GM08714 (cell line): ENCODE measurements at regions not wholly inside any gene's neighbourhood (a gene's known extent, or its start where the extent isn't known, plus 50 kb on each side); places are given as distances from the start of the nearest gene placed in this dataset.
"Not testable (repeated sequence)": the region's sequence is repeated elsewhere in the genome, so short reads cannot be mapped to it uniquely, and the experiment has no call there.

Experiments
- H3K4me3 ChIP-seq: fragments of 200-500 bp; sonication (Bioruptor generic); 2 replicates; pipeline ENCODE4 v1.5.1; 2014; ENCODE audit warnings: mild to moderate bottlenecking, low read length, inconsistent platforms
- ZNF274 ChIP-seq: IDR thresholded peaks from 2 replicates; pipeline ENCODE4 v1.6.1; 2012; ENCODE audit warnings: mild to moderate bottlenecking, low read depth, low read length

DNA sequence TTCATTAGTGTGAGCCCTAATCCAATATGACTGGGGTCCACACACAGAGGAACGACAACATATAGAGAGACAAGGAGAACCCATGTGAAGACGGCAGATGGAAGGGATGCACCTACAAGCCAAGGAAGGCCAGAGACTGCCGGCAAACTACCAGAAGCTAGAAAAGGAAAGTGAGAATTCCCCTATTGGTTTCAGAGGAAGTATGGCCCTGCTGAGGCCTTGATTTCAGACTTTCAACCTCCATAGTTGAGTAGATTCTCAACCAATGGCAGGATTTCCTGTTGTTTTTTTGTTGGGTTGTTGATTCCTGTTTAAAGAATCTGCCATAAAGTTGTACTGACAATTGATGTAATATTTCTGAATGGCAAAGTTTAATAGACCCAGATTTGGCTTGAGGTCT is 241.5 kb downstream of the SATB2 start:
- H3K4me3 ChIP-seq, result no peak overlapping the region
- no peak for TF ChIP-seq ZNF274

DNA sequence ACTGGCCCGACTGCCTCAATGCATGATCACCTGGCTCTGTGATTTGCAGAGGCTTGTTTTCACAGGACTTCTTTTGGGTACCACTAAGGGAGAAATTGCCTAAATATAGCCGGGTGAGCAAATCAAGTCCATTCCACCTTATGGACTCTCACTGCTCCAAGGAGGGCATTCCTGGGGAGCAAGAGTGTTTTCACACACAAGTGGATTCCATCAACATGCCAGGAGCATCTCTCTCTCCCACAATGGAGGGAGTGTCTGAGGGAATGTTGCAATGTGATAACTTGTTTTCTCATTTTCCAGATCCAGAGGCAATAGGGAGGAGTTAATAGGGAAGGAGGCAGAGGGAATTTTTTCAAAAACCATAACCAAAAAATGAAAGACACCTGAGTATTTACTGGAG is 250.7 kb downstream of the SATB2 start:
- no peak for TF ChIP-seq ZNF274
- no peak overlapping the region for H3K4me3 ChIP-seq

DNA sequence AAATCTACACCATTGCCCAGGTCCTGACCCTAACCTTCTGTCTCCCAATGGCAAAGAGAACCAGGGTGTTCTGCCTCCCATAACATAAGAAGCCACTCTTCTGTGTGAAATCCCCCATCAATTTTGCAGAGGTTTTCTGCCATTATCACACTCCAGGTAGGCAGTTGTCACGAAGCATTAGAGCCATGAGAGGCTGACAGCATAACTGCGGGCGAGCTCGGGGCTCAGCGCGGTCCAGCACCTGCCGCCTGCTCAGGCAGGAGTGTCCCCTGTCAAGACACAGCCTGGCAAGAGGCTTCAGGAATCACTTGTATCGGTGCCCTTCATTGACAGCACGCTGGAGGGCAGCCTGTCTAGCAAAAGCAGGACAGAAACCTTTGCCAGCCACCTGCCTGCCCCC is 251.2 kb downstream of the SATB2 start:
- no peak overlapping the region for H3K4me3 ChIP-seq
- no peak for TF ChIP-seq ZNF274

DNA sequence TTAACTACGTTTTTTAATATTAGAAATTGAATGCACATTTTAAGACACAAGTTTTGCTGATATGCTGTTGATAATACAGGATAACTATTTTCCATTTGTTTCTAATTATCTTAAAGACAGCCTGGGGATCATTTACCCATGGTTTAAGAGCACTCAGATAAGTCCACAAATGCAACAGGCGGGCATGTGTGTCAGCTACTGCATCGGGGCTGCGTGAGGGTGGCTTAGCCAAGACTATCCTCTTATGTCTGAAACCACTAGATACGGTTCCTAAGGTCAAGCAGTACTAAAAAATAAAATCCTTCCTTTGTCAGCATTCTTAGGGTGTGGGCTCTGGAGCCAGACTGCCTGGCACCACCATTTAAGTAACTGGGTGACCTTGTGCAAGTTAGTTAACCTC is 254.8 kb downstream of the SATB2 start:
- H3K4me3 ChIP-seq, result no peak overlapping the region
- TF ChIP-seq ZNF274, result no peak

DNA sequence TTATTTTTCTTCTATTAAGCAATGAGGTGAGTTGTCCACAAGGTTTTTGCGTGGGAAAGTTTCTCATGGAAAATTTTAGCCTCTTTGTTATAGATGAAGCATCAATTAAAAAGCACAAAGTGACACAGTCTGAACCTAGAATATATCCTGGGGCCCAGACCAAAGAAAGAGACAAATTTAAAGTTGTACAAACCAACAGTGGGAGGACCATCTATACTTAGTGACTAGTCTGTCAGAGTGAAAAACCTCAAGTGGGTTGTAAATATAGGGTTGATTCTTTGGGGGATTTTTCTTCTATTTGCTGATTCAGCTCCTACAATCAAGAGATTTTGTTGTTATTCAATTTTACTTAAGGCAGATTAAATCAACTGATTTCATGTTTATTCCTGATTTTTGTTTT is 256.2 kb downstream of the SATB2 start:
- no peak overlapping the region for H3K4me3 ChIP-seq
- TF ChIP-seq ZNF274, result no peak

DNA sequence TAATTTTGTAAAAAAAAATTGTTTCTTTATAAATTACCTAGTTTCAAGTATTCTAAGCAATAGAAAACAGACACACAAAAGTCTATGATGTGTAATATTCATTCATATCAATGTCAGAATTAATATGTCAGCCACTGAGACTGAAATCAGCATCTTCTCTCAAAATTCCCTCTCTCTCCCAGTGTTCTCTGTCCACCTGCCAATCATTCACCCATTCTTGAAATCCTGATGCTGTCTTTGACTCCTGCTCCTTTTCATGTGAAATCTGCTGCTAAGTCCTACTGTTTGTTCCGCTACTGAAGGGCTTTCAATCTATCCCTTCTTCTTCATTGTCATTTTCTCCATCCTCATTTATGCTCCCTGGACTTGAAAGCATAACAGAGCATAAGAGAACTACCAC is 257.9 kb downstream of the SATB2 start:
- TF ChIP-seq ZNF274, result no peak
- H3K4me3 ChIP-seq, result no peak overlapping the region

DNA sequence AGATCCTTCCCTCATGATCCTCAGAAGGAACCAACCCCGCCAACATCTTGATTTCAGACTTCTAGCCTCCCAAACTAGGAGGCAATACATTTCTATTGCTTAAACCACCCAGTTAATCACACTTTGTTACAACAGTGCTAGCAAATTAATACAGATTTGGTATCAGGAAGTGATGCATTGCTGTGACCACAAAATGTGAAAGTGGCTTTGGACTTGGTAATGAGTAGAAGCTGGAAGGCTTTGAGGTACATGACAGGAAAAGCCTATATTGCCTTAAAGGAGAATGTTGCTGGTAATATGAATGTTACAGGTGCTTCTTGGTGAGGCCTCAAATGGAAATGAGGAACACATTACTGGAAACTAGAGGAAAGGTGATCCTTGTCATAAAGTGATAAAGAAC is 260.3 kb downstream of the SATB2 start:
- H3K4me3 ChIP-seq, result no peak overlapping the region
- no peak for TF ChIP-seq ZNF274

DNA sequence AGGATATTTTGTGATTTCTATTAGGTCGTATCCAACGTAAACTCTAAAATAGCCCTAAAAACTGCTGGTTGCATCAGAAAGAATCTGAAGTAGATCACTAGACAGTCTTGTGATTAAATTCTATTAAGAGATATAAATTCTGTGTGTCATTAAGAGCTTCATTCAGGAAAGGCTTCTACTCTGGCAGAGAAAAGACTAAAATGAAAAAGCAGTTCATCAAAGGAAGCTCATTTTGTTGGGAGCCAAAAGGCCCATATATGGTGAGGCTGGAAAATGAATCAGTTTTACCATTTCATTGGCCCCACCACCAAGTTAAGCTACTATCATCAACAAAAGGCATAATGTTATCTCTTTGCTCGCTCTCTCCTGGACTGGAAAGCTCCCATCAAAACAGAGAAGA is 261.1 kb downstream of the SATB2 start:
- no peak overlapping the region for H3K4me3 ChIP-seq
- TF ChIP-seq ZNF274, result no peak

DNA sequence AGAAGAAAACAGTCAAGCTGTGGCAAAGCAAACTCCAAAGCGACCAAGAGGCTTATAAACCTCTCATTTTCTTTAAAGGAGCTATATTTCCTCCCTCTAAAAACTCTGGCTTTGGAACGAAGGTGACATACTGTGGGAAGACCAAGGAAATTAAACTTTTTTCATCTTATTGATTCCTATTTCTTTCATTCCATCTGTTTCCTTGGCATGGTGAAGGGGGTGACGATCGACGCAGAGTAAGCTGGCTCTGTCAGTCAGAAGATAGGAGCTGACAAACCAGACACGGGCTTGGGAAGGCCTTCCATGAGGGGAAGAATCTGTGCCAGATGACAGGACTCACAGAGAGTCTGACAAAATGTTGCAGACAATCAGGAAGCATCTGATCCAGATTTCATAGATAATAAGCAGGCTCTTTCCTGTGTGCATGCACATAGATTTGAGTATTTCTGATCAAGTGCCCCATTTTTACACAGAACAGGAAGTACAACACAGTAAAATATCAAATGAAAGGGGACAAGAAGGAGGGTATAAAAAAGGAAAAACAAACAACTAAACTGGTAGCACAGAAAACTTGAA is 261.7 kb downstream of the SATB2 start:
- no peak for TF ChIP-seq ZNF274
- H3K4me3 ChIP-seq, result no peak overlapping the region

DNA sequence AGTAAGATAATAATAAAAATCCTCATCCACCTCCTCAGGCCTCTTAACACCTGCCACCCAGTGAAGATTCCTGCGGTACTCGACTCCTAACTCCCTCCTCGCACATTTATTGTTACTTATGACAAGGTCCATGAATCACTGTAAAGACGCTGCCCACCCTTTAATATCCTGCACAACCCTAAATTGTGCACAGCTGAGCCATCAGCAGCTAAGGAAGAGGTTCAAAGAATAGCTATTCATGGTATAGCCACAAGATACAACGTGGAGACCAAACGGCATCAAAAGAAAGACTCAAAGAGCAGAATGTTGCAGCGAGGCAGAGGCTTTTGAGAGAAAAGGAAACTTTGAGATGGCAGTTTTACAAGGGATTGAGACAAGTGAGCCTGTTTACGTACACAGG is 266.3 kb downstream of the SATB2 start:
- TF ChIP-seq ZNF274, result no peak
- no peak overlapping the region for H3K4me3 ChIP-seq

DNA sequence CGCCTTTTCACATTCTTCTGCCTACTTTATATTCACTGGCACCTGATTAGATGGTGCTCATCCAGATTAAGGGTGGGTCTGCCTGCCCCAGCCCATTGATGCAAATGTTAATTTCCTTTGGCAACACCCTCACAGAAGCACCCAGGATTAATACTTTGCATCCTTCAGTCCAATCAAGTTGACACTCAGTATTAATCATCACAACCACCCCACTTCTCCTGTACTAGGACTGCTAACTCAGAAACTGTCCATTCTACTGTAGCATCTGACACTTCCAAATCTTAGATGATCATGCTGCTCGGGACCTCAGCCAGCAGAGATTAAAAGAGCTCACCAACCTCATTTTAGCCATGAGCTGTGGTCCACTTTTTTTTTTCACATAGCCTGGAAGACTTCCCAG is 268.5 kb downstream of the SATB2 start:
- no peak for TF ChIP-seq ZNF274
- H3K4me3 ChIP-seq, result no peak overlapping the region

DNA sequence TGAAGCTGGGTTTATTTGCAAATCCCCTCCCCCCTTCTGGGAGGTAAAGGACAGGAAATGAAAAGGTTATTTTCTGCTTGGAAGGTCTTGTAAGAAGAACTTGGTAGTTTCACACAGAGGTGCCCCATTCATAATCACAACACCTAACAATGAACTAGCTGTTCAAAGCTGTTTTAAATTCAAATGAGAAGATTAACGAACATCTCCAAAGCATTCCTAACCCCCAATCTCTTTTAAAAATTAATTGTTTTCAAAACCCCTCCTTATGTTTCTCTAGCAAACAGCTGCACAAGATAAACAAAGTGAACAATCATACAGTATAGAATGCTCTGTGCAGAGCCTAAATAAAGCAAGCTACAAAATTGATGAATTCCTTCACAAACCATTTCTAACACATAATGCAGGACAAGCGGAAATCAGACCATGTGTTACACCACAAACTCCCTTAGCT is 271.4 kb downstream of the SATB2 start:
- no peak overlapping the region for H3K4me3 ChIP-seq
- no peak for TF ChIP-seq ZNF274

DNA sequence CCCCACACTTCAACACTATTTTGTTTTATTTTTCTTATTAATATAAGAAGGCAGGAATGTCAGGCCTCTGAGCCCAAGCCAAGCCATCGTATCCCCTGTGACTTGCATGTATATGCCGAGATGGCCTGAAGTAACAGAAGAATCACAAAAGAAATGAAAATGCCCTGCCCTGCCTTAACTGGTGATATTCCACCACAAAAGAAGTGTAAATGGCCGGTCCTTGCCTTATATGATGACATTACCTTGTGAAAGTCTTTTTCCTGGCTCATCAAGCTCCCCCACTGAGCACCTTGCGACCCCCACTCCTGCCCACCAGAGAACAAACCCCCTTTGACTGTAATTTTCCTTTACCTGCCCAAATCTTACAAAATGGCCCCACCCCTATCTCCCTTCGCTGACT is 272.6 kb downstream of the SATB2 start:
- H3K4me3 ChIP-seq, result not testable (repeated sequence)

DNA sequence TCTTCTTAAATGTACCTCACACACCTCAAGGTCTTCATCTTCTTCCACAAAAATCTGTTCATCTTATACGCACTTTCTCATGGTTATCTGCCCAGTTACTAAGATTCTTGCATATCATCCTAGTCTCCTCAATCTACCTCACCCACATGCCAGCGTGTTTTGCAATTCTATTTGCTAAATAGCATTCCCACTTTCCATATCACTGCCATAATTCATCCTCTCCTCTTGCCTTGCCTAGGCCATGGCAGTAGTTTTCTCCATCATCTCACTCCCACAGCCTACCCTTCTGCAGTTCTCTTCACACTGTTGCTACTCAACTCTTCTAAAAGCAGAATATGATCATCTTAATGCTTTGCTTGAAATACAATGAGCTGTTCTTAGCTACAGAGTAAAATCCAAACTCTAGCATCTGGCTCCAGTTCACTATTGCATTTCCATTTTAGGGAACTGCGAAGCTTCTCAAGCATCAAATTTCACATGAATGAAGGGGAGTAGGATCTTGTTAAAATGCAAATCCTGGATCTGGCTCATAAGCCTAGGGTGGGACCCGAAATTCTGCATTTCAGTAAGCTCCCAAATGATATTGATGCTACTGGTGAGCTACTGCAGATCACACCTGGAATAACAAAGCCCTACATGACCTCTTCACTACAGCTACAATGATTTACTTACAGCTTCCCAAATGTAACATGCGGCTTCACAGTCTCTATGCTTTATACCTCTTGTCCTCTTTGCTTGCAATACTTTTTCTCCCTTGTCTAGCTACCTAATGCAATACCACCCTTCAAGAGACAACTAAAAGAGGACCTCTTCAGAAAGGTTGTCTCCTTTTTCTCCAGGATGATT is 293.9 kb downstream of the SATB2 start:
- no peak for TF ChIP-seq ZNF274
- no peak overlapping the region for H3K4me3 ChIP-seq

DNA sequence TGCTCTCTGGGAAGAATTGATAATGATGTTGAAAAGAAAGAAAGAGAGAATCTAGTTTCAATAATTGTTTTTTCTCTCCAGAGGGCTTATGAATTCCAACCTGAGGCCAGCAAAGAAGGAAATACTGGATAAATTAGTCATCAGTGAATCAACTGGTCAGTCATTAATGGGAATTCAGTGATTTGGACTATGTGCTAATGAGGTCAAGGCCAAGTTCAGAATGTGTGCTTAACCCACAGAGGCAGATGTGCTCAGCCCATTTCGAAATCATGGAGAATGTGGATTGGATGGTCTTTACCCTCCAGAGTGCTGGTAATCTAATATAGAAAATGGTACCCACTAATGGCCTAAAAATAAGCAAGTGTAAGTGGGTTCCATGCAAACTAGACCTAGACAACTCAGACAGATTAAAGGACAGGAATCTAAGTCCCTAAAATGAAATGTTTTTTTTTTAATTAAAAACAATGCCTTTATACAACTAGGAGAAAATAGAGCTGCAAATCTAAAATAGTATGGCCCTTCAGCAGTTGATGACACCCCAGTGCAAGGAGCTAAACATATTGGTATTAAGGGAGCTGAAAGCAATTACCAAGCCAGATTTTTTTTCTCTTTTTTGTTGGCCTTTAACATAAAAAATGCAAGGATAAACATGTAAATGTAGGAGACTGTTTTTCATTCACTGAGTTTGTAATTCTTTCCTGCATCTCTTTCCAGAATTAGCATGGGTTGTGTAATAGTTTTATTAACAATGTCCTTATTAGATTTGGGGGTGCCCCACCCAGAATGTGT is 296.9 kb downstream of the SATB2 start:
- TF ChIP-seq ZNF274, result no peak
- no peak overlapping the region for H3K4me3 ChIP-seq
